ENCODE measurements at regions not wholly inside any gene's neighbourhood (a gene's known extent, or its start where the extent isn't known, plus 50 kb on each side); places are given as distances from the start of the nearest gene placed in this dataset.

- TF ChIP-seq CTCF (IDR thresholded peaks at IDR 0.05): no peak
- TF ChIP-seq POLR2A (IDR thresholded peaks at IDR 0.05): no peak
Measured at GRCh38 chr6:166848979-166849748, 107.2 kb downstream of the RNASET2 start.
